HPDE6-E6E7 (cell line): ENCODE measurements at regions not wholly inside any gene's neighbourhood (a gene's known extent, or its start where the extent isn't known, plus 50 kb on each side); places are given as distances from the start of the nearest gene placed in this dataset.
"Not testable (repeated sequence)": the region's sequence is repeated elsewhere in the genome, so short reads cannot be mapped to it uniquely, and the experiment has no call there.

Experiments used
- DNase-seq: peaks from one replicate; pipeline ENCODE4 v3.0.0; 2011; ENCODE audit warnings: missing footprints; ENCODE audit errors: extremely low spot score

DNA sequence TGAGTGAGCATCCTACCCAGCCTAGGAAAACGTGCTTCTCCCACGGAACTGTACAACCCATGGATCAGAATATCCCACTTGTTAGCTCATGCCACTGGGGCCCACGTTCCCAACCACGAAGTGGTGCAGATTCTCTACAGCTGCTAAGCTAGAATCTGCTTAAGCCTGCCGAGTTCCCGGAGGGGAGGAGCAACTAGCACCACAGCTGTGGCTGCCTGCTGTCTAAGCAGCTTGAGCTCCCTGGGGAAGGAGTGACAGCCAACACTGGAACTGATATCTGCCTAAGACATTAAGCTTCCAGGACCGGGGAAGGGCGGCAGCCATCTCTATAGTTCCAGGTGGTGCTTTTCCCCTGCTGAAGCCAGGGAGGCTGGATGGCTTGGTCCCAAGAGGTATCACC is 334.7 kb upstream of the CHRM2 start:
- no peak for DNase-seq

DNA sequence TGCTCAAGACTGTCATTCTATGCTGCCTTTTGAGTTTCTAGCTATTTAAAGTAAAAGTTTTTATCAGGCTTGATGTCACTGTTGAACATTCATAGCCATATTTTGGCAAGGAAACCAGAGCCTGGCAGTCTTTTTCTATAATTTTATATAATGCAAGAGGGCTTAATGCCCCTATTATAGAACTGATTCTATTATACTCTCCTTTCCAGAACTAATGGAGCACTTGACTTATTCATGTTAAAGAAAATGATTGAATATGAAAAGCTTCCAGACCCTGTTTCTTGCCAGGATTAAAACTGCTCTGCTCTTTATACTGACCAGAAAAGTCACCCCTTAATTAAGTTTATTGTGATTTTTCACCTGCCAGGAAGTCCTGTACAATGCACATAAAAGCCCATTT is 337.6 kb upstream of the CHRM2 start:
- no peak for DNase-seq

DNA sequence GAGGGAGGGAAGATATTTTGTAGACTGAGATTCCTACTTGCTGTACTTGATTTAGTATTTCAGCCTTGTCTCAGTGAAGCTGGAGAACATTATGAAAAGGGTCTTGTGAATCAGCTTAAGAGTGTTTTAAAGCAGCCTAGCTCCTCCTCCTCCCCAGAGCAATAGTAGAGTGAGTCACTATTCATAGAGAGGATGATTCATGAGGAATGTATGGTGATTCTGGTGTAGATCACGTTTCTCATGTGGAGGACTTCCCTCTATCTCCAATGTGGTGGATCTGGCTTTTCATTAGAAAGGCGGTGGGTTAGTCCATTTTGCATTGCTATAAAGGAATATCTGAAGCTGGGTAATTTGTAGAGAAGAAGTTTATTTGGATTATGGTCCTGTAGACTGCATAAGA is 340.1 kb upstream of the CHRM2 start:
- DNase-seq: peak; percentile 4

DNA sequence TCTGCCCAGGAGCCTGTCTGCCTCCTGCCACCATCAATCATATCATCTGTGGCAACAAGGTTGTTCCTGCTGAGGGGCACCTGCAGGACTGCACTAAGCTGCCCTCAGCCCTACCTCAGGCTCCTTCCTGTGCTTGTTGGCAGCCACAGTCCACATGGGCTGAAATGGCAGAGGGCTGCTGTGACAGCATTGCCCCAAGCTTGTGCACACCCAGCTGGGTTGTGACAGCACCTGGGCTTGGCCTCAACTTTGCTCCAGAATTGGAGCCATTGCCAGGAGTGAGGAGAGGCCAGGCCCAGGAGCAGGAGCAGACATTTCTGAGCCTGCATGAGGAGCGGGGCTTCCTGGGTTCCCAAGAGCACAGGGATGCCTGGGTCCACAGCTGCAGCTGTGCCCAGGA is 340.9 kb upstream of the CHRM2 start:
- no peak for DNase-seq

DNA sequence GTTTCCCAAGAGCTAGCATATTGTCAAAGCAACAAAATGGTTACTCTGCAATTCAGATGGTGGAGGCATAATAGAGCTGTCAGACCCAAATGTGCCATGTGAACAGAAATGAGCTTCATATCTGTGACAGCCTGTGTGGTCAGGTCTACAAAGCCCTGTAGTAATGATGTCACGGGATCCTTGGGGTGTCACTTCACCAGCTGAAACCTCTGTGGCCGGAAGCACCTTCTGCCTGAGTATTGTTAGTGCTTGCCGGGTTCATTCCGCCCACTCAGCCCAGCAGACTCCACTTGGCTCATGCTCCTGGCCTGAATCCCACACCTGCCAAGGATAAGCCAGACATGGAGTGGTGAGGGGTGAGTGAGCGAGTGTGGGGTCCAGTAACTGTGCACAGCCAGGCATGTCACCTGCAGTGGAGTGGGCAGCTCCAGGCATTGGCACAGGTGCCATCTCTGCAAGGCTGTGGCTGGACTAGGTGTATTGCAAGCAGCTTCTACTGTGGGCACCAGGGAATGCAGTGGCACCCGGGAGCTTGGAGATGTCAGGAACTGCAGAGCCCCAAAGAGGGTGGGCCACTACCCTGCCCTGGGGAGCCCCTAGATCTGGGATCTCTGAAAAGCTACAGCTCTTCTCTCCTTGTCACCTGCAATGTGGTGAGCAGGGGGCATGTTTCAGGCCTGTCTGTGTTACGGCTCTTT is 341.9 kb upstream of the CHRM2 start:
- DNase-seq: no peak

GRCh38 chr7:136523571-136523970 is 344.9 kb upstream of the CHRM2 start:
- no peak for DNase-seq

DNA sequence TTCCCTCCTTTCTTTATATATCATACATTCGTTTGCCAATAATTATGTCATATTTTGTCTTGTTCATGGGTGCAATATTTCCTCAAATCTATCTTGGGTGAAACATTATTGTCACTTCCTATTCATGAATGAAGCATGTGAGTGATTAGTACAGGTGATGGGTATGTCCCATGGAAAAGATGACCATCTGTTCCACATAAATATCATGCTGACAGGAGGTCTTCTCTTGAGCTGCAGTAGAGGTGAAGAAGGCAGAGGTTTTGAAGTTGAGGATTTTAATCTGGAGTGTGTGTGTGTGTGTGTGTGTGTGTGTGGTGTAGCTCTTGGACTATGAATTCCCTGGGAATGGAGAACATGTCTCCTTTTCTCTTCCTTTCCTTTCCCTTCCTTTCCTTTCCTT is 350.5 kb upstream of the CHRM2 start:
- DNase-seq: no peak

GRCh38 chr7:136514776-136515175 is 353.7 kb upstream of the CHRM2 start:
- no peak for DNase-seq

DNA sequence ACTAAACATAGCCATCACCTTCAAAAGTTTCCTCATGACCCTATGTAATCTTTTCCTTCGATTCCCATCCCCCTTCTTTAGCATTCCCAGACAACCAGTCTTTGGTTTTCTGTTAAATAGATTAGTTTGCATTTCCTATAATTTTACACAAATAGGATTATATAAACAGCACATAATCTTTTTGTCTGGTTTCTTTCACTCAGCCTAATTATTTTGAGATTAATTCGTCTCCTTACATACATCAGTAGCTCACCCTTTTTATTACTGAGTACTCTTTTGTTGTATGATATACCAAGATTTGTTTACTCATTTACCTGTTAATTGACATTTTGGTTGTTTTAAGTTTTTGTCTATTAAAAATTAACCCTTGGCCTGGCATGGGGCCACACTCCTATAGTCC is 354.7 kb upstream of the CHRM2 start:
- no peak for DNase-seq

DNA sequence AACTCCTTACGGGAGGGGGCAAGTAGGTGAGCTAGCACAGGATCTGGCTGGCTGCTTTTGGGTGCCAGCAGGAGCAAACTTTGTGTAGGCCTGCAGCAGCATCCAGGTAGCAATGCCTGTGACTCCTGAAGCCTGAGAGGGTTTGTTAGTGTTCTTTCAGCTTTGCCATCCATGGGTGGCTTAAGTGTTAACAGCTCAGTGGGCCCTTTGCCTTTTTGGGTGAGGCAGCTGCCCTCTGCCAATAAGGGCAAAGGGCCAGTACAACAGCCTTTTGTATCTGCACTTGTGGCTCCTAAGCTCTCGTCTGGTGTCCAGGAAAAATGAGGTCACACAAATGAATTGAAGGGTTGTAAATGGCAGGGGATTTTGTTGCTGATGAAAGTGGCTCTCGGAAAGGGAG is 359.0 kb upstream of the CHRM2 start:
- no peak for DNase-seq

- no peak for DNase-seq
Measured at GRCh38 chr7:136502162-136502561, 366.3 kb upstream of the CHRM2 start.

DNA sequence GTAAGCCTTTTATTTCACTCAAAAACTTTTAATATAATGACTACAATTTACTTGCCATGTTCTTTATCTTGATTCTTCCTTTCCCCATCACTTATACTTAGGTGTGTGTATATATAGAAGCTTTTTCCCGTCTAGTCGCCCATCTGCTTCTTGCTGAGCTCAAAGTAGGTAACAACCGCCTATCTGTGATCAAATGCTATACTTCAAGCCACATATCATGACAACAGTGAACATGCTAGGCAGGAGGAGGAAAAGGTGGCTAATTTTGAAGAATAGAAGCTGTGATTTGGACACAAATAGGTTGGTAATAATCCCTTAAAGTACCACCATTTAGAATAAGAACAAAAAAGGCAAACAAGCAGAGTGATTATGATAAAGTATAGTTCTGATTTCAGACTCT is 367.3 kb upstream of the CHRM2 start:
- no peak for DNase-seq

DNA sequence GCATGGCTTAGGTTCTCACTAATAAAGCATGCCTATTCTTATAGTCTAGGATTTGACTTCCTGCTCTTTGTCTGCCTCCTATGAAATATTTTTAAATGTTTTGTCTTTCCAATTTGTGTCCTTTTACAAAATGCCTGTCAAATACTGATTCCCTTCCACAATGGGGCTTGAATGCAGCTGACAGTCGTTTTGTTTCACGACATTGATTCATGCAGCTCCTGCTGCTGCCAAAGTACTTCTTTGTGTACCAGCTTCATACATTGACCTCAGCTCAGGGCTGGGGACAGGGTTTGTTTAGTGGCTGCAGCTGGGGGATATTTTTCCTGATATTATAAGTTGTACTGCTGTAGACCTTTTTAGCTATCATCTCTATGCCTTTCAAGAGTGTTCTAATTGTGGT is 371.9 kb upstream of the CHRM2 start:
- no peak for DNase-seq

GRCh38 chr7:136495081-136495480 is 373.4 kb upstream of the CHRM2 start:
- no peak for DNase-seq

GRCh38 chr7:136492366-136492765 is 376.1 kb upstream of the CHRM2 start:
- DNase-seq: no peak

- no peak for DNase-seq
Measured at GRCh38 chr7:136489808-136490207, 378.6 kb upstream of the CHRM2 start.

- DNase-seq: no peak
Measured at GRCh38 chr7:136480901-136481300, 387.6 kb upstream of the CHRM2 start.

DNA sequence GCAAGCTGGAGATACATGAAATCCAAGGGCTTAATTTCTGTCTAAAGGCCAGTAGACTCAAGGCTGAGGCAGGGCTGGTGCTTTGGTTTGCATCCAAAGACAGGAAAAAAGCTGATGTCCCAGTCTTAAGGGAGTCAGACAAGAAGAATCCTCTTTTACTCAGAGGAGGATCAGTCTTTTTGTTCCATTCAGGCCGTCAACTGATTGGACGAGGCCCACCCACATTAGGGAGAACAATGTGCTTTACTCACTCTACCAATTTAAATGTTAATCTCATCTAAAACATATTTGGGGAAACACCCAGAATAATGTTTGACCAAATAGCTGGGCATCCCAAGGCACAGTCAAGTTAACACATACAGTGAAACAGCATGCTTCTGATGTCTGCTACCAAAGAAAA is 388.5 kb upstream of the CHRM2 start:
- DNase-seq: no peak

- no peak for DNase-seq
Measured at GRCh38 chr7:136470179-136470578, 398.3 kb upstream of the CHRM2 start.

DNA sequence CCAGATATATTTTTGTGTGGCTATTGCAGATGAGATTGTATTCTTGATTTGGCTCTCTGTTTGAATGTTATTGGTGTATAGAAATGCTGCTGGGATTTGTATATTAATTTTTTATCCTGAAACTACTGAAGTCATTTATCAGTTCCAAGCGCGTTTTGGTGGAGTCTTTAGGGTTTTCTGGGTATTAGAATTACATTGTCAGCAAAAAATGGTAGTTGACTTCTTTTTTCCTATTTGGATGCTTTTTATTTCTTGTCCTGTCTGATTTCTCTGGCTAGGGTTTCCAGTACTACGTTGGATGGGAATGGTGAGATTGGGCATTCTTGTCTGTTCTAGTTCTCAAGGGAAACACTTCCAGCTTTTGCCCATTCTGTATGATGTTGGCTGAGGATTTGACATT is 415.5 kb upstream of the CHRM2 start:
- no peak for DNase-seq

DNA sequence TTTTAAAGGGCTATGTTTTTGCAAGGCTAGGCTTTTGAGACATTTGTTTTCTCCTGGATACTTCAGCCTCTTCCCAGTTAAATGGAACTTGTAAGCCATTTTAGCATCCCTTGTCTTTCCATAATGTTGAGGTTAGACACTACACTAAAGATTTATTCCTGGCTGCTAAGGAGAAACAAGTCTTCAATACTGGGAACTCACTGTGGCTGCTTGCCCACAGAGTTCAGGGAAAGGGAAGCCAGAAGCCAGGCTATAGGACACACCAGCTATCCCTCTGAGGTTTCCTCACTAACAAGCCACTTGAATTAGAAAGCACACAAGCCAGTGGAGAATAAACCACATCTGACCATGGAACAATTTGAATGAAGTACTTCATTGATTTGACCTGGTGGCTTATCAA is 421.7 kb upstream of the CHRM2 start:
- DNase-seq: no peak

GRCh38 chr7:136441835-136442234 is 426.6 kb upstream of the CHRM2 start:
- no peak for DNase-seq

- DNase-seq: not testable (repeated sequence)
Measured at GRCh38 chr7:136431736-136432135, 436.7 kb upstream of the CHRM2 start.

GRCh38 chr7:136424058-136424457 is 444.4 kb upstream of the CHRM2 start:
- DNase-seq: no peak
